Testis (tissue), 2 donors: ENCODE measurements at regions not wholly inside any gene's neighbourhood (a gene's known extent, or its start where the extent isn't known, plus 50 kb on each side); places are given as distances from the start of the nearest gene placed in this dataset.

ENCODE experiments used
- CTCF ChIP-seq, 3 experiments: fragments of 450-650 bp in 2 of 3; fragments of 200-600 bp in 1 of 3; sonication (generic) in 1 of 3; IDR thresholded peaks; one replicate each; pipeline ENCODE4 v1.5.1; 2016 to 2019; ENCODE audit warnings: antibody characterized with exemption in 3 of 3, mild to moderate bottlenecking in 2 of 3, moderate library complexity in 1 of 3
- POLR2A ChIP-seq: fragments of 450-650 bp; IDR thresholded peaks from one replicate; pipeline ENCODE4 v1.6.1; 2017; ENCODE audit warnings: antibody characterized with exemption, mild to moderate bottlenecking, moderate library complexity

GRCh38 chrX:10932842-10933440 is 178.2 kb upstream of the HCCS start:
- TF ChIP-seq CTCF (IDR thresholded peaks at IDR 0.05) (no peak), POLR2A (no peak)
